ENCODE measurements at regions not wholly inside any gene's neighbourhood (a gene's known extent, or its start where the extent isn't known, plus 50 kb on each side); places are given as distances from the start of the nearest gene placed in this dataset.
"Not testable (repeated sequence)": the region's sequence is repeated elsewhere in the genome, so short reads cannot be mapped to it uniquely, and the experiment has no call there.

- no peaks in the 10 kb centered on the region for H3K27me3 ChIP-seq (replicated peaks; ENCODE audit: control insufficient read depth, insufficient read depth, low read length)
- no peak for DNase-seq (ENCODE audit: extremely low read depth, insufficient read length)
- H3K36me3 ChIP-seq (ENCODE audit: control insufficient read depth, insufficient read depth, low read length): no peaks in the 10 kb centered on the region
- no peak overlapping the region for H3K4me3 ChIP-seq (replicated peaks; ENCODE audit: low read depth, low read length)
- no peak for TF ChIP-seq CTCF (IDR thresholded peaks at IDR 0.05; ENCODE audit: insufficient read depth, low read length, poor library complexity, severe bottlenecking)
Observed at GRCh38 chr4:19156786-19157185, 1094.9 kb upstream of the SLIT2 start.

- Histone ChIP-seq H3K4me3 (replicated peaks; ENCODE audit: low read depth, low read length) (no peak overlapping the region), H3K36me3 (ENCODE audit: control insufficient read depth, insufficient read depth, low read length) (no peaks in the 10 kb centered on the region), H3K27me3 (replicated peaks; ENCODE audit: control insufficient read depth, insufficient read depth, low read length) (no peaks in the 10 kb centered on the region)
- TF ChIP-seq CTCF (IDR thresholded peaks at IDR 0.05; ENCODE audit: insufficient read depth, low read length, poor library complexity, severe bottlenecking): no peak
- DNase-seq (ENCODE audit: extremely low read depth, insufficient read length): no peak
Observed at GRCh38 chr4:19155568-19155967, 1096.1 kb upstream of the SLIT2 start.

GRCh38 chr4:19154267-19154666, 1097.4 kb upstream of the SLIT2 start:
- not testable (repeated sequence) for DNase-seq (ENCODE audit: extremely low read depth, insufficient read length)

GRCh38 chr4:19152264-19152663, 1099.4 kb upstream of the SLIT2 start:
- no peaks in the 10 kb centered on the region for H3K36me3 ChIP-seq (ENCODE audit: control insufficient read depth, insufficient read depth, low read length)
- DNase-seq (ENCODE audit: extremely low read depth, insufficient read length): no peak
- no peak for TF ChIP-seq CTCF (IDR thresholded peaks at IDR 0.05; ENCODE audit: insufficient read depth, low read length, poor library complexity, severe bottlenecking)
- no peak overlapping the region for H3K4me3 ChIP-seq (replicated peaks; ENCODE audit: low read depth, low read length)
- no peaks in the 10 kb centered on the region for H3K27me3 ChIP-seq (replicated peaks; ENCODE audit: control insufficient read depth, insufficient read depth, low read length)

More at GRCh38 chr4:19154267-19154666, 1097.4 kb upstream of the SLIT2 start:
- H3K27me3 ChIP-seq (replicated peaks; ENCODE audit: control insufficient read depth, insufficient read depth, low read length); H3K36me3 ChIP-seq (ENCODE audit: control insufficient read depth, insufficient read depth, low read length); H3K4me3 ChIP-seq (replicated peaks; ENCODE audit: low read depth, low read length): not testable (repeated sequence)

- DNase-seq (ENCODE audit: extremely low read depth, insufficient read length): no peak
- no peaks in the 10 kb centered on the region for H3K36me3 ChIP-seq (ENCODE audit: control insufficient read depth, insufficient read depth, low read length)
- H3K4me3 ChIP-seq (replicated peaks; ENCODE audit: low read depth, low read length): no peak overlapping the region
- no peak for TF ChIP-seq CTCF (IDR thresholded peaks at IDR 0.05; ENCODE audit: insufficient read depth, low read length, poor library complexity, severe bottlenecking)
- no peaks in the 10 kb centered on the region for H3K27me3 ChIP-seq (replicated peaks; ENCODE audit: control insufficient read depth, insufficient read depth, low read length)
Observed at GRCh38 chr4:19151684-19152083, 1100.0 kb upstream of the SLIT2 start.

GRCh38 chr4:19146038-19146437, 1105.7 kb upstream of the SLIT2 start:
- DNase-seq (ENCODE audit: extremely low read depth, insufficient read length): no peak
- no peaks in the 10 kb centered on the region for H3K36me3 ChIP-seq (ENCODE audit: control insufficient read depth, insufficient read depth, low read length)
- no peak overlapping the region for H3K4me3 ChIP-seq (replicated peaks; ENCODE audit: low read depth, low read length)
- TF ChIP-seq CTCF (IDR thresholded peaks at IDR 0.05; ENCODE audit: insufficient read depth, low read length, poor library complexity, severe bottlenecking): no peak
- no peaks in the 10 kb centered on the region for H3K27me3 ChIP-seq (replicated peaks; ENCODE audit: control insufficient read depth, insufficient read depth, low read length)

Measured in GM06990 (cell line).